ENCODE measurements at regions not wholly inside any gene's neighbourhood (a gene's known extent, or its start where the extent isn't known, plus 50 kb on each side); places are given as distances from the start of the nearest gene placed in this dataset.

- peak overlapping the region; percentile 83 to 95 (median 92) for H3K27ac ChIP-seq
- no peak for DNase-seq
- TF ChIP-seq POLR2A (IDR thresholded peaks at IDR 0.05): no peak
- TF ChIP-seq CTCF (IDR thresholded peaks at IDR 0.05): no peak
- TF ChIP-seq POLR2AphosphoS5 (IDR thresholded peaks at IDR 0.05): no peak
- TF ChIP-seq EP300 (IDR thresholded peaks at IDR 0.05; ENCODE audit: low read depth): no peak
- peaks cover 11 to 49% (median 45%) of the 10 kb centered on the region in 4 donors for H3K4me1 ChIP-seq
- 82 to 83% methylated on average over 4 to 14 of the region's 14 CpGs for WGBS, 2 donors (ENCODE audit: low coverage in 1 of 2)
- in situ Hi-C loops (cut with MboI; ENCODE audit: low pct_ligation_motif_present in 1 of 4, low pct_unique_long_range_greater_than_20kb in 1 of 4, low sequenced_read_pairs in 3 of 4): no loop called here
- H3K36me3 ChIP-seq: no peaks in the 10 kb centered on the region
- H3K9me3 ChIP-seq: no peaks in the 10 kb centered on the region
- no peaks in the 10 kb centered on the region for H3K27me3 ChIP-seq
- H3K4me3 ChIP-seq: peak overlapping the region in 2 of 4 donors; percentile 27 to 50
- intact Hi-C loops (cut with DNase I; ENCODE audit: low total_unique reads): loop anchor here (10.0 kb wide), 1 partner anchor 732 kb away; no protein-coding TSS in a partner anchor
These were observed 225.2 kb upstream of the TPRG1 start for GRCh38 chr3:188946351-188947240.

- intact Hi-C loops (cut with DNase I; ENCODE audit: low total_unique reads): loop anchor here (10.0 kb wide), 1 partner anchor 733 kb away; no protein-coding TSS in a partner anchor
- peak; percentile 91 for DNase-seq
- Histone ChIP-seq H3K27ac (peak overlapping the region; percentile 83 to 95 (median 92)), H3K4me3 (peak overlapping the region in 3 of 4 donors; percentile 27 to 50 (median 29)), H3K4me1 (peaks cover 11 to 49% (median 45%) of the 10 kb centered on the region in 4 donors), H3K9me3 (no peaks in the 10 kb centered on the region), H3K27me3 (no peaks in the 10 kb centered on the region), H3K36me3 (no peaks in the 10 kb centered on the region)
- TF ChIP-seq POLR2AphosphoS5 (IDR thresholded peaks at IDR 0.05) (peak; percentile 98 to 99 (median 99)), CTCF (IDR thresholded peaks at IDR 0.05) (peak; percentile 38 to 72 (median 41)), EP300 (IDR thresholded peaks at IDR 0.05; ENCODE audit: low read depth) (peak; percentile 100), POLR2A (IDR thresholded peaks at IDR 0.05) (peak; percentile 33)
- in situ Hi-C loops (cut with MboI; ENCODE audit: low pct_ligation_motif_present in 1 of 4, low pct_unique_long_range_greater_than_20kb in 1 of 4, low sequenced_read_pairs in 3 of 4): no loop called here
- 2 to 14% methylated on average over 12 to 48 of the region's 48 CpGs for WGBS, 2 donors (ENCODE audit: low coverage in 1 of 2)
These were observed 224.1 kb upstream of the TPRG1 start for GRCh38 chr3:188947401-188948280.

- TF ChIP-seq POLR2A (IDR thresholded peaks at IDR 0.05) (peak; percentile 25), POLR2AphosphoS5 (IDR thresholded peaks at IDR 0.05) (no peak)
- in situ Hi-C loops (cut with MboI; ENCODE audit: low pct_ligation_motif_present in 1 of 4, low pct_unique_long_range_greater_than_20kb in 1 of 4, low sequenced_read_pairs in 3 of 4): no loop called here
- intact Hi-C loops (cut with DNase I; ENCODE audit: low total_unique reads): loop anchor here (10.0 kb wide), 1 partner anchor 734 kb away; no protein-coding TSS in a partner anchor
- H3K9me3 ChIP-seq: no peaks in the 10 kb centered on the region
- H3K4me3 ChIP-seq: peak overlapping the region in 1 of 4 donors; percentile 10
- DNase-seq: peak; percentile 25
- H3K27me3 ChIP-seq: no peaks in the 10 kb centered on the region
- H3K4me1 ChIP-seq: peaks cover 11 to 49% (median 45%) of the 10 kb centered on the region in 4 donors
- no peaks in the 10 kb centered on the region for H3K36me3 ChIP-seq
- 40 to 70% methylated on average over 2 to 10 of the region's 10 CpGs for WGBS, 2 donors (ENCODE audit: low coverage in 1 of 2)
- peak overlapping the region; percentile 83 to 95 (median 92) for H3K27ac ChIP-seq
These were observed 223.3 kb upstream of the TPRG1 start for GRCh38 chr3:188948281-188948996.

- 59% methylated on average over 4 of the region's 4 CpGs; no CpG with 5 or more reads in 1 of the 2 donors for WGBS, 2 donors (ENCODE audit: low coverage in 1 of 2)
- Histone ChIP-seq H3K4me1 (peaks cover 11 to 49% (median 45%) of the 10 kb centered on the region in 4 donors), H3K9me3 (no peaks in the 10 kb centered on the region), H3K27me3 (no peaks in the 10 kb centered on the region), H3K36me3 (no peaks in the 10 kb centered on the region), H3K27ac (peak overlapping the region; percentile 83 to 95 (median 92)), H3K4me3 (no peak overlapping the region)
- intact Hi-C loops (cut with DNase I; ENCODE audit: low total_unique reads) (loop anchor here (10.0 kb wide), 1 partner anchor 734 kb away; no protein-coding TSS in a partner anchor), in situ Hi-C loops (cut with MboI; ENCODE audit: low pct_ligation_motif_present in 1 of 4, low pct_unique_long_range_greater_than_20kb in 1 of 4, low sequenced_read_pairs in 3 of 4) (no loop called here)
- DNase-seq: no peak
- no peak for TF ChIP-seq POLR2AphosphoS5 (IDR thresholded peaks at IDR 0.05)
- no peak for TF ChIP-seq CTCF (IDR thresholded peaks at IDR 0.05)
- no peak for TF ChIP-seq EP300 (IDR thresholded peaks at IDR 0.05; ENCODE audit: low read depth)
- TF ChIP-seq POLR2A (IDR thresholded peaks at IDR 0.05): no peak
These were observed 222.8 kb upstream of the TPRG1 start for GRCh38 chr3:188948997-188949389.
